Endodermal cell (in vitro differentiated cells): ENCODE measurements at regions not wholly inside any gene's neighbourhood (a gene's known extent, or its start where the extent isn't known, plus 50 kb on each side); places are given as distances from the start of the nearest gene placed in this dataset.

ENCODE experiments used
- DNase-seq: peaks from one replicate; pipeline ENCODE4 v3.0.0-alpha.2; 2017
- H3K27ac ChIP-seq: 2 replicates; pipeline ENCODE4 v1.5.1; 2013; ENCODE audit warnings: mild to moderate bottlenecking, low read depth, low read length, moderate library complexity
- H3K27me3 ChIP-seq: 2 replicates; pipeline ENCODE4 v1.6.1; 2013; ENCODE audit warnings: mild to moderate bottlenecking, low read length, moderate library complexity; ENCODE audit not compliant: insufficient read depth, control insufficient read depth, poor library complexity, severe bottlenecking
- H3K36me3 ChIP-seq: 2 replicates; pipeline ENCODE4 v1.7.0; 2013; ENCODE audit warnings: mild to moderate bottlenecking, low read length, moderate library complexity; ENCODE audit not compliant: control insufficient read depth, insufficient read depth
- H3K4me1 ChIP-seq: one replicate; pipeline ENCODE4 v1.7.0; 2013; ENCODE audit warnings: low read length; ENCODE audit not compliant: control insufficient read depth, insufficient read depth
- H3K4me3 ChIP-seq: 2 replicates; pipeline ENCODE4 v1.5.1; 2013; ENCODE audit warnings: mild to moderate bottlenecking, low read length, moderate library complexity
- H3K9ac ChIP-seq: 2 replicates; pipeline ENCODE4 v1.6.1; 2013; ENCODE audit warnings: mild to moderate bottlenecking, low read length, moderate library complexity; ENCODE audit not compliant: poor library complexity, severe bottlenecking; ENCODE audit errors: extremely low read depth
- H3K9me3 ChIP-seq: 2 replicates; pipeline ENCODE4 v1.6.1; 2013; ENCODE audit warnings: mild to moderate bottlenecking, low read length, moderate library complexity; ENCODE audit not compliant: control insufficient read depth
- H3K27ac Mint-ChIP-seq: 2 replicates; pipeline ENCODE4 v1.8.0; 2020; ENCODE audit warnings: mixed read lengths
- H3K27me3 Mint-ChIP-seq: 2 replicates; pipeline ENCODE4 v1.8.0; 2021; ENCODE audit warnings: mild to moderate bottlenecking, mixed read lengths; ENCODE audit not compliant: insufficient read depth
- H3K36me3 Mint-ChIP-seq: 2 replicates; pipeline ENCODE4 v1.8.0; 2020; ENCODE audit warnings: low read depth, mixed read lengths
- H3K4me1 Mint-ChIP-seq: 2 replicates; pipeline ENCODE4 v1.8.0; 2020; ENCODE audit warnings: mixed read lengths
- H3K4me3 Mint-ChIP-seq: 2 replicates; pipeline ENCODE4 v1.8.0; 2020; ENCODE audit warnings: mild to moderate bottlenecking, moderate library complexity, mixed read lengths
- H3K9me3 Mint-ChIP-seq: 2 replicates; pipeline ENCODE4 v1.8.0; 2020; ENCODE audit warnings: mild to moderate bottlenecking, mixed read lengths
- CTCF ChIP-seq: fragments of 200-600 bp; sonication (generic); conservative IDR thresholded peaks from 2 replicates; pipeline ENCODE4 v1.5.0; 2021; ENCODE audit warnings: antibody characterized with exemption, mild to moderate bottlenecking
- WGBS, 2 experiments: methylation state at CpG; one replicate each; pipeline versions ENCODE4 v1.1.5 to v1.1.7; 2013; ENCODE audit warnings: missing lambda C conversion rate in 2 of 2, mixed read lengths in 1 of 2; ENCODE audit not compliant: insufficient coverage in 1 of 2, insufficient read length in 1 of 2; 5-methylcytosine and 5-hydroxymethylcytosine counted together

GRCh38 chr12:123083661-123084571 is 67.0 kb downstream of the PITPNM2 start:
- Histone ChIP-seq H3K27ac (no peak overlapping the region), H3K9me3 (no peaks in the 10 kb centered on the region), H3K9ac (no peak overlapping the region), H3K4me1 (no peaks in the 10 kb centered on the region), H3K36me3 (no peaks in the 10 kb centered on the region), H3K4me3 (no peak overlapping the region), H3K27me3 (no peaks in the 10 kb centered on the region)
- no peaks in the 10 kb centered on the region for H3K36me3 Mint-ChIP-seq
- peaks cover 2% of the 10 kb centered on the region for H3K4me1 Mint-ChIP-seq
- H3K27ac Mint-ChIP-seq = peak overlapping the region; percentile 19
- WGBS, 2 experiments = 81 to 82% methylated on average over 9 to 11 of the region's 11 CpGs
- no peak for DNase-seq
- H3K27me3 Mint-ChIP-seq = no peaks in the 10 kb centered on the region
- H3K4me3 Mint-ChIP-seq = no peak overlapping the region
- TF ChIP-seq CTCF = no peak
- no peaks in the 10 kb centered on the region for H3K9me3 Mint-ChIP-seq

- no peak overlapping the region for H3K27ac ChIP-seq
- H3K4me3 ChIP-seq = no peak overlapping the region
- peaks cover 2% of the 10 kb centered on the region for H3K4me1 ChIP-seq
- 83 to 84% methylated on average over 2 to 4 of the region's 4 CpGs for WGBS, 2 experiments
- H3K9ac ChIP-seq = no peak overlapping the region
- H3K36me3 ChIP-seq = no peaks in the 10 kb centered on the region
- H3K27me3 Mint-ChIP-seq = no peaks in the 10 kb centered on the region
- H3K9me3 Mint-ChIP-seq = no peaks in the 10 kb centered on the region
- H3K4me3 Mint-ChIP-seq = no peak overlapping the region
- H3K27me3 ChIP-seq = no peaks in the 10 kb centered on the region
- TF ChIP-seq CTCF = no peak
- peaks cover 15% of the 10 kb centered on the region for H3K4me1 Mint-ChIP-seq
- no peaks in the 10 kb centered on the region for H3K9me3 ChIP-seq
- H3K36me3 Mint-ChIP-seq = no peaks in the 10 kb centered on the region
- DNase-seq = no peak
- no peak overlapping the region for H3K27ac Mint-ChIP-seq
Measured at GRCh38 chr12:123080634-123081033, 70.3 kb downstream of the PITPNM2 start.

- Histone ChIP-seq H3K36me3 (no peaks in the 10 kb centered on the region), H3K4me1 (peaks cover 8% of the 10 kb centered on the region), H3K27ac (no peak overlapping the region), H3K27me3 (no peaks in the 10 kb centered on the region), H3K9ac (no peak overlapping the region), H3K4me3 (no peak overlapping the region), H3K9me3 (no peaks in the 10 kb centered on the region)
- peaks cover 25% of the 10 kb centered on the region for H3K4me1 Mint-ChIP-seq
- H3K27me3 Mint-ChIP-seq = no peaks in the 10 kb centered on the region
- no peak overlapping the region for H3K4me3 Mint-ChIP-seq
- no peak for DNase-seq
- H3K27ac Mint-ChIP-seq = no peak overlapping the region
- H3K36me3 Mint-ChIP-seq = no peaks in the 10 kb centered on the region
- 91 to 97% methylated on average over 6 to 13 of the region's 13 CpGs for WGBS, 2 experiments
- no peaks in the 10 kb centered on the region for H3K9me3 Mint-ChIP-seq
- TF ChIP-seq CTCF = no peak
Measured at GRCh38 chr12:123078531-123079155, 72.2 kb downstream of the PITPNM2 start.
